ENCODE measurements at regions not wholly inside any gene's neighbourhood (a gene's known extent, or its start where the extent isn't known, plus 50 kb on each side); places are given as distances from the start of the nearest gene placed in this dataset.

DNA sequence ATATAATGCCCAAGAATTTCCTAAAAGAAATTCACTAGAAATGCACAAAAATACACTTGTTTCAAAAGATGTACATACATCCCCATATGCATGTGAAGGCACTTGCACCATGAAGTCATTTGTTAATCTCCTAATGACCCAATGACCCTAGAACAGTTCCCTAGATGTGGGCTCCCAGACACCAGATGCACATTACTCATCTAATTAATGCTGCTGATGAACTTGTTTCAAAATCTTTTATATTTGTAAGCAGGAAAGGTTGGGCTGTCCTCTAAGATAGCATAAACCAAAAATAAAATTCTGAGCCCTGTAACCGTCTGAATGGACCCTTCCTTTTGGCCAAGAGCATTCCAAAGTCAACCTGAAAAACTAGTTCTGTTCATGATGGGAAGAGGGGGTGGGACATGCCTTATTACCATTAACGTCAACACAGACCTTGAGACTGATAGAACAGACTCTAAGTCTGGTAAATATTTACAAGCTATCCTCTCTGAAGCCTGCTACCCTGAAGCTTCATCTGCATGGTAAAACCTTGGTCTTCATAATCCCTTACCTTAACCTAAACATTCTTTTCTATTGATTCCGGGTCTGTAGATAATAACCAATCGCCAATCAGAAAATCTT is 91.0 kb upstream of the DAPK1 start:
- no peak for TF ChIP-seq CTCF (IDR thresholded peaks at IDR 0.05; ENCODE audit: poor library complexity)
- no peak for TF ChIP-seq EZH2 (IDR thresholded peaks at IDR 0.05; ENCODE audit: borderline replicate concordance)
- TF ChIP-seq EZH2phosphoT487 (IDR thresholded peaks at IDR 0.05; ENCODE audit: low read depth, severe bottlenecking, unreplicated experiment), result no peak
